ENCODE measurements at regions not wholly inside any gene's neighbourhood (a gene's known extent, or its start where the extent isn't known, plus 50 kb on each side); places are given as distances from the start of the nearest gene placed in this dataset.

DNA sequence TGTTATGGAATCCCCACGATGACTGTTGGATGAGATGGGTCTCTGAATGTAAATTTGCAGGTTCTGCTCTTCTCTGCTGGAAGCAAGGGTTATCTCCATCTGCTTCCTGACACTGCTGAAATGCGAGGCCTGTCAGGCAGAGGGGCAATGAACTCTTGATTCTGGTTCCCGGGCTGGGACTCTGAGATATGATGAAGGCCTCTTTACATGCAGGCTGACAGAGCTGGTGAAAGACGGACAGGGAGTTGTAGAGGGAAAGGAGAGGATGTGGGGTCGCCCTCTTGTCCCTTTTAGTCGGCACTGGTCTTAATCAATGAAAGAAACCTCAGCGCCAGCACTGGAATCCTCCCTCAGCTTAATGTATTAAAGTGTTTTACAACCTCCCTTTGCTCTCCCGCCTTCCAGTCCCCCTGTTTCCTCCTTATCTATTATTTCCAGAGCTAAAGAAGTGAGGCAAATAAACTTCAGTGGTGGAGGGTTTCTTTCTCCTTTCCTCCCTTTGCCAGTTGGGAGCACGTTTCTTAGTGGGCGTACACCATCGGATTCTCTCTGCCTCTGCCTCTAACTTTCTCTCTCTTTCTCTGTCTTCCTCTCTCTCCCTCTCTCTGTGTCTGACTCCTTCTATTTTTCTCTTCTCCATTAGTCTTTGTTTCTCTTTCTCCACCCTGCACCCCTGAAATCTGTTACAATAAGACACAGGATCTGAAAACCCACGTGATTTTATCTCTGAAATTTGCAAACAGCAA lies 145.6 kb downstream of the BAMBI start:
- TF ChIP-seq, protein P1, sequence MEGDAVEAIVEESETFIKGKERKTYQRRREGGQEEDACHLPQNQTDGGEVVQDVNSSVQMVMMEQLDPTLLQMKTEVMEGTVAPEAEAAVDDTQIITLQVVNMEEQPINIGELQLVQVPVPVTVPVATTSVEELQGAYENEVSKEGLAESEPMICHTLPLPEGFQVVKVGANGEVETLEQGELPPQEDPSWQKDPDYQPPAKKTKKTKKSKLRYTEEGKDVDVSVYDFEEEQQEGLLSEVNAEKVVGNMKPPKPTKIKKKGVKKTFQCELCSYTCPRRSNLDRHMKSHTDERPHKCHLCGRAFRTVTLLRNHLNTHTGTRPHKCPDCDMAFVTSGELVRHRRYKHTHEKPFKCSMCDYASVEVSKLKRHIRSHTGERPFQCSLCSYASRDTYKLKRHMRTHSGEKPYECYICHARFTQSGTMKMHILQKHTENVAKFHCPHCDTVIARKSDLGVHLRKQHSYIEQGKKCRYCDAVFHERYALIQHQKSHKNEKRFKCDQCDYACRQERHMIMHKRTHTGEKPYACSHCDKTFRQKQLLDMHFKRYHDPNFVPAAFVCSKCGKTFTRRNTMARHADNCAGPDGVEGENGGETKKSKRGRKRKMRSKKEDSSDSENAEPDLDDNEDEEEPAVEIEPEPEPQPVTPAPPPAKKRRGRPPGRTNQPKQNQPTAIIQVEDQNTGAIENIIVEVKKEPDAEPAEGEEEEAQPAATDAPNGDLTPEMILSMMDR (IDR thresholded peaks at IDR 0.05): no peak
- Mint-ChIP-seq H3K27me3 (ENCODE audit: low read depth) (peaks cover 2% of the 10 kb centered on the region), H3K27ac (ENCODE audit: unreplicated experiment) (no peak overlapping the region), H3K36me3 (ENCODE audit: low read depth) (no peaks in the 10 kb centered on the region), H3K9me3 (ENCODE audit: low read depth) (no peaks in the 10 kb centered on the region), H3K4me3 (ENCODE audit: unreplicated experiment) (no peak overlapping the region), H3K4me1 (ENCODE audit: low read depth) (peaks cover 3% of the 10 kb centered on the region)
- DNase-seq (ENCODE audit: low spot score): no peak

- H3K27ac Mint-ChIP-seq (ENCODE audit: unreplicated experiment): no peak overlapping the region
- no peak for DNase-seq (ENCODE audit: low spot score)
- peaks cover 3% of the 10 kb centered on the region for H3K4me1 Mint-ChIP-seq (ENCODE audit: low read depth)
- no peaks in the 10 kb centered on the region for H3K9me3 Mint-ChIP-seq (ENCODE audit: low read depth)
- H3K4me3 Mint-ChIP-seq (ENCODE audit: unreplicated experiment): no peak overlapping the region
- TF ChIP-seq, protein P1 (IDR thresholded peaks at IDR 0.05): no peak
- peaks cover 2% of the 10 kb centered on the region for H3K27me3 Mint-ChIP-seq (ENCODE audit: low read depth)
- no peaks in the 10 kb centered on the region for H3K36me3 Mint-ChIP-seq (ENCODE audit: low read depth)
These were observed 146.3 kb downstream of the BAMBI start for GRCh38 chr10:28823501-28824075.

- no peaks in the 10 kb centered on the region for H3K9me3 Mint-ChIP-seq (ENCODE audit: low read depth)
- H3K36me3 Mint-ChIP-seq (ENCODE audit: low read depth): no peaks in the 10 kb centered on the region
- peaks cover 5% of the 10 kb centered on the region for H3K4me1 Mint-ChIP-seq (ENCODE audit: low read depth)
- no peak for DNase-seq (ENCODE audit: low spot score)
- TF ChIP-seq, protein P1 (IDR thresholded peaks at IDR 0.05): no peak
- H3K27me3 Mint-ChIP-seq (ENCODE audit: low read depth): no peaks in the 10 kb centered on the region
- no peak overlapping the region for H3K4me3 Mint-ChIP-seq (ENCODE audit: unreplicated experiment)
- no peak overlapping the region for H3K27ac Mint-ChIP-seq (ENCODE audit: unreplicated experiment)
These were observed 156.0 kb downstream of the BAMBI start for GRCh38 chr10:28833313-28833712.

DNA sequence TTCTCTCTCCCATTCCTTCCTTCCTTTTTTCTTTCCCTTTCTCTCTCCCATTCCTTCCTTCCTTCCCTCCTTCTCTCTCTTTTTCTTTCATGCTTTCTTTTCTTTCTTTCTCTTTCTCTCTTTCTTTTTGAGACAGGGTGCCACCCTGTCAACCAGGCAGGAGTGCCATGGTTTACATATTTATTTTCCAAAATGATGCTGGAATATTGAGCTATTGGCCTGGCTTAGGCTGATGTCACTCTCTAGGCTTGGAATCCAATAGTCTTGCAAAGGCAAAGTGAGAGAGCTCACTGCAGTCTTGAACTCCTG lies 159.1 kb downstream of the BAMBI start:
- Mint-ChIP-seq H3K36me3 (ENCODE audit: low read depth) (no peaks in the 10 kb centered on the region), H3K9me3 (ENCODE audit: low read depth) (no peaks in the 10 kb centered on the region), H3K27me3 (ENCODE audit: low read depth) (no peaks in the 10 kb centered on the region), H3K4me3 (ENCODE audit: unreplicated experiment) (no peak overlapping the region), H3K27ac (ENCODE audit: unreplicated experiment) (no peak overlapping the region), H3K4me1 (ENCODE audit: low read depth) (peaks cover 27% of the 10 kb centered on the region)
- DNase-seq (ENCODE audit: low spot score): no peak
- TF ChIP-seq, protein P1 (IDR thresholded peaks at IDR 0.05): no peak

- Mint-ChIP-seq H3K4me1 (ENCODE audit: low read depth) (peaks cover 39% of the 10 kb centered on the region), H3K4me3 (ENCODE audit: unreplicated experiment) (no peak overlapping the region), H3K27me3 (ENCODE audit: low read depth) (no peaks in the 10 kb centered on the region), H3K9me3 (ENCODE audit: low read depth) (no peaks in the 10 kb centered on the region), H3K27ac (ENCODE audit: unreplicated experiment) (no peak overlapping the region), H3K36me3 (ENCODE audit: low read depth) (no peaks in the 10 kb centered on the region)
- TF ChIP-seq, protein P1 (IDR thresholded peaks at IDR 0.05): no peak
- DNase-seq (ENCODE audit: low spot score): no peak
These were observed 160.5 kb downstream of the BAMBI start for GRCh38 chr10:28837613-28838390.
